NT2/D1 (cell line): ENCODE measurements at regions not wholly inside any gene's neighbourhood (a gene's known extent, or its start where the extent isn't known, plus 50 kb on each side); places are given as distances from the start of the nearest gene placed in this dataset.

Experiments used
- YY1 ChIP-seq: IDR thresholded peaks from 2 replicates; pipeline ENCODE4 v1.6.1; 2011; ENCODE audit not compliant: insufficient read length, insufficient read depth
- ZNF274 ChIP-seq: IDR thresholded peaks from 2 replicates; pipeline ENCODE4 v1.6.1; 2011; ENCODE audit warnings: mild to moderate bottlenecking, low read depth, low read length

DNA sequence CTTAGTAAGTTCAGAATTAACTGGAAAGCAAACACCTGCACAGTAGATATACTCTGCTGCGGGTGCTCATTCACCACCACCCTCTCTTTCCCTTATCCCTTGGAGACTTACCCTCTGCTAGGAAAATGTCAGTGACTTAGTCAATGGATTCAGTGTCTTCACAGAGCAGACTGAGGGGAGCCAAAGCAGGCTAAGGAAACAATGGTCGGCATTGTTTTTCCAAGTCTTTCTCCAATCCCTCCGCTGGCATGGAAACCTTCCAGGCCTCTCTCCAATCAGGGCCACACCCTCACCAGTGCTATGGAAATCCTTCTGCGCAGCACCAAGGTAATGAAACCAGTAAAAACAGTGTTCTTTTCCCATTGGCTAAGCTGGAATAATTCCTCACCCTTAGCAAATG is 531.2 kb downstream of the TFAP2B start:
- no peak for TF ChIP-seq ZNF274
- TF ChIP-seq YY1, result no peak
